ENCODE measurements at regions not wholly inside any gene's neighbourhood (a gene's known extent, or its start where the extent isn't known, plus 50 kb on each side); places are given as distances from the start of the nearest gene placed in this dataset.

GRCh38 chr14:71437870-71438269 lies 494.4 kb upstream of the RGS6 start:
- TF ChIP-seq CTCF (conservative IDR thresholded peaks at IDR 0.05; ENCODE audit: low read depth, low read length) (no peak), EZH2phosphoT487 (IDR thresholded peaks at IDR 0.05; ENCODE audit: borderline replicate concordance, low read length) (no peak), EZH2 (IDR thresholded peaks at IDR 0.05; ENCODE audit: low read length, unreplicated experiment) (no peak)
- Histone ChIP-seq H3K79me2 (ENCODE audit: low read length) (peaks cover 76% of the 10 kb centered on the region), H4K20me1 (ENCODE audit: low read length) (no peaks in the 10 kb centered on the region), H3K9ac (ENCODE audit: low read length) (no peak overlapping the region), H2AFZ (ENCODE audit: low read length) (no peak overlapping the region), H3K4me1 (ENCODE audit: insufficient read depth, low read length) (peaks cover 33% of the 10 kb centered on the region), H3F3A (ENCODE audit: low read length, unreplicated experiment) (peaks cover 6% of the 10 kb centered on the region), H3K9me3 (ENCODE audit: low read length) (no peaks in the 10 kb centered on the region), H3K4me2 (ENCODE audit: low read length) (no peak overlapping the region), H3K27ac (ENCODE audit: low read length) (no peak overlapping the region), H3K36me3 (ENCODE audit: low read depth, low read length) (no peaks in the 10 kb centered on the region), H3K9me2 (replicated peaks; ENCODE audit: low read length) (no peaks in the 10 kb centered on the region), H3K27me3 (ENCODE audit: low read length) (no peaks in the 10 kb centered on the region), H3K4me3 (ENCODE audit: low read length) (no peak overlapping the region)
- DNase-seq (peak; percentile 38), ATAC-seq (peak; percentile 41)
- ChIA-PET POLR2A (ENCODE audit: unreplicated experiment) (no interaction called here), CTCF (no interaction called here)
- intact Hi-C loops (cut with micrococcal nuclease), result no loop called here
- BruUV-seq (replicated peaks), result no TSS peak

GRCh38 chr14:71438684-71439083 lies 493.5 kb upstream of the RGS6 start:
- ATAC-seq, result no peak
- Histone ChIP-seq H3K36me3 (ENCODE audit: low read depth, low read length) (no peaks in the 10 kb centered on the region), H3K27ac (ENCODE audit: low read length) (peak overlapping the region; percentile 81), H3K9me2 (replicated peaks; ENCODE audit: low read length) (no peaks in the 10 kb centered on the region), H3K4me2 (ENCODE audit: low read length) (peak overlapping the region; percentile 66; the same call in 1 of the 2 replicates), H3F3A (ENCODE audit: low read length, unreplicated experiment) (peaks cover 6% of the 10 kb centered on the region), H3K4me3 (ENCODE audit: low read length) (no peak overlapping the region), H3K27me3 (ENCODE audit: low read length) (no peaks in the 10 kb centered on the region), H3K4me1 (ENCODE audit: insufficient read depth, low read length) (peaks cover 33% of the 10 kb centered on the region), H3K9me3 (ENCODE audit: low read length) (no peaks in the 10 kb centered on the region), H3K79me2 (ENCODE audit: low read length) (peaks cover 75% of the 10 kb centered on the region), H4K20me1 (ENCODE audit: low read length) (no peaks in the 10 kb centered on the region), H2AFZ (ENCODE audit: low read length) (no peak overlapping the region), H3K9ac (ENCODE audit: low read length) (0 out of 2 replicates have a peak overlapping the region, but pooled peaks have one; percentile 5)
- DNase-seq, result peak; percentile 9
- no TSS peak for BruUV-seq (replicated peaks)
- ChIA-PET CTCF (no interaction called here), POLR2A (ENCODE audit: unreplicated experiment) (interaction anchor here (0.6 kb wide), 1 partner anchor 87 kb away, joined by 5 read pairs; no protein-coding TSS in a partner anchor)
- intact Hi-C loops (cut with micrococcal nuclease), result loop anchor here (1.0 kb wide), 1 partner anchor 11 kb away; no protein-coding TSS in a partner anchor
- TF ChIP-seq EZH2 (IDR thresholded peaks at IDR 0.05; ENCODE audit: low read length, unreplicated experiment) (no peak), CTCF (conservative IDR thresholded peaks at IDR 0.05; ENCODE audit: low read depth, low read length) (no peak), EZH2phosphoT487 (IDR thresholded peaks at IDR 0.05; ENCODE audit: borderline replicate concordance, low read length) (no peak)

- no peak for ATAC-seq
- CTCF ChIA-PET, result no interaction called here
- Histone ChIP-seq H3K9me3 (ENCODE audit: low read length) (no peaks in the 10 kb centered on the region), H3K79me2 (ENCODE audit: low read length) (peaks cover 78% of the 10 kb centered on the region), H3K4me3 (ENCODE audit: low read length) (no peak overlapping the region), H4K20me1 (ENCODE audit: low read length) (no peaks in the 10 kb centered on the region), H3K9me2 (replicated peaks; ENCODE audit: low read length) (no peaks in the 10 kb centered on the region), H3K9ac (ENCODE audit: low read length) (no peak overlapping the region), H3K27ac (ENCODE audit: low read length) (no peak overlapping the region), H2AFZ (ENCODE audit: low read length) (no peak overlapping the region), H3K4me2 (ENCODE audit: low read length) (no peak overlapping the region), H3K27me3 (ENCODE audit: low read length) (no peaks in the 10 kb centered on the region), H3K4me1 (ENCODE audit: insufficient read depth, low read length) (peaks cover 33% of the 10 kb centered on the region), H3F3A (ENCODE audit: low read length, unreplicated experiment) (peaks cover 6% of the 10 kb centered on the region), H3K36me3 (ENCODE audit: low read depth, low read length) (no peaks in the 10 kb centered on the region)
- DNase-seq, result no peak
- intact Hi-C loops (cut with micrococcal nuclease), result no loop called here
- no peak for TF ChIP-seq CTCF (conservative IDR thresholded peaks at IDR 0.05; ENCODE audit: low read depth, low read length)
- POLR2A ChIA-PET (ENCODE audit: unreplicated experiment), result no interaction called here
- no TSS peak for BruUV-seq (replicated peaks)
Measured at GRCh38 chr14:71441126-71441525, 491.1 kb upstream of the RGS6 start.
